WTC11 (cell line): ENCODE measurements at regions not wholly inside any gene's neighbourhood (a gene's known extent, or its start where the extent isn't known, plus 50 kb on each side); places are given as distances from the start of the nearest gene placed in this dataset.

Experiments
- ATF3 ChIP-seq: sonication (generic); formaldehyde crosslinking; conservative IDR thresholded peaks from 2 replicates; pipeline ENCODE4 v1.8.1; 2022; ENCODE audit warnings: mild to moderate bottlenecking, missing genetic modification reagents
- CTCF ChIP-seq: fragments of 200-600 bp; IDR thresholded peaks from 2 replicates; pipeline ENCODE4 v1.8.0; 2022; ENCODE audit warnings: antibody characterized with exemption
- ELF4 ChIP-seq: sonication (generic); formaldehyde crosslinking; IDR thresholded peaks from 2 replicates; pipeline ENCODE4 v1.8.1; 2022; ENCODE audit warnings: low read depth, mild to moderate bottlenecking, moderate library complexity, missing genetic modification reagents
- NFATC4 ChIP-seq: fragments of 250-450 bp; sonication (Bioruptor Pico); IDR thresholded peaks from 2 replicates; pipeline ENCODE4 v1.9.0; 2021; ENCODE audit warnings: mild to moderate bottlenecking
- NR3C1 ChIP-seq: sonication (generic); formaldehyde crosslinking; conservative IDR thresholded peaks from 2 replicates; pipeline ENCODE4 v1.8.1; 2023; ENCODE audit warnings: low read depth, mild to moderate bottlenecking, missing genetic modification reagents

DNA sequence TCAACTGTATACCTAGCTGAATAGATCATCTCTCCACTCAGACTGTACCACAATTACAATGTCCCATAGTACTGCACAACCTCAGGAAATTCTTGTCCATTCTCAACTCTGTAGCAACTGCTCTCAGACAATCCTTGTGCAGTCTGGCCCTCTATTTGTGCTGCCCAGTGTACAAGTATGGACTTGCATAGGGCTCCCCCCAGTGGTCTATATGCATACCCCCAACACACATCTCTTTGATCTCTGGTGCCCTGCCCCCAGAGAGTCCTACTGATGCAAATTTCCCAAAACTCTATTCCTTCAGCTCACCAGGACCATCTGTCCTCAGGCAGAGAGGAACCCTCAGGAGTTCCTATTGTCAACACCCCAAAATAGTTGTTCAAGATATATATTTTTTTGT, 205.3 kb downstream of the SLCO4C1 start:
- no peak for TF ChIP-seq ELF4 (CRISPR knock-in tag)
- no peak for TF ChIP-seq CTCF
- no peak for TF ChIP-seq NFATC4
- TF ChIP-seq NR3C1 (CRISPR knock-in tag), result no peak
- TF ChIP-seq ATF3 (CRISPR knock-in tag), result no peak
